Neuronal stem cell (in vitro differentiated cells): ENCODE measurements at regions not wholly inside any gene's neighbourhood (a gene's known extent, or its start where the extent isn't known, plus 50 kb on each side); places are given as distances from the start of the nearest gene placed in this dataset.

ENCODE experiments used
- DNase-seq: peaks from one replicate; pipeline ENCODE4 v3.0.0-alpha.2; 2013; ENCODE audit warnings: low spot score
- H2AFZ ChIP-seq: one replicate; pipeline ENCODE4 v1.6.1; 2013; ENCODE audit warnings: mild to moderate bottlenecking, low read length, inconsistent platforms
- H2AK5ac ChIP-seq: 2 replicates; pipeline ENCODE4 v1.6.1; 2013; ENCODE audit warnings: low read depth, mild to moderate bottlenecking, inconsistent platforms, low read length, moderate library complexity, mixed read lengths
- H2BK120ac ChIP-seq: 2 replicates; pipeline ENCODE4 v1.6.1; 2013; ENCODE audit warnings: low read depth, mild to moderate bottlenecking, inconsistent platforms, low read length, moderate library complexity, mixed read lengths
- H2BK12ac ChIP-seq: one replicate; pipeline ENCODE4 v1.6.1; 2013; ENCODE audit warnings: low read length, inconsistent platforms
- H2BK15ac ChIP-seq: 2 replicates; pipeline ENCODE4 v1.6.1; 2013; ENCODE audit warnings: mild to moderate bottlenecking, low read length, inconsistent platforms, mixed read lengths
- H2BK5ac ChIP-seq: one replicate; pipeline ENCODE4 v1.6.1; 2013; ENCODE audit warnings: inconsistent platforms, mild to moderate bottlenecking, low read length, moderate library complexity
- H3K14ac ChIP-seq: one replicate; pipeline ENCODE4 v1.6.1; 2013; ENCODE audit warnings: low read length, inconsistent platforms
- H3K18ac ChIP-seq: 2 replicates; pipeline ENCODE4 v1.6.1; 2013; ENCODE audit warnings: low read length, inconsistent platforms
- H3K23ac ChIP-seq: 2 replicates; pipeline ENCODE4 v1.6.1; 2013; ENCODE audit warnings: low read depth, mild to moderate bottlenecking, mixed read lengths, low read length, inconsistent platforms; ENCODE audit not compliant: poor library complexity
- H3K27ac ChIP-seq: replicated peaks from 3 replicates; pipeline ENCODE4 v1.5.1; 2013; ENCODE audit warnings: low read length, inconsistent platforms
- H3K27me3 ChIP-seq, 3 experiments: 2 replicates each; pipeline ENCODE4 v1.6.1; 2013; ENCODE audit warnings: low read length in 3 of 3, mild to moderate bottlenecking in 2 of 3, inconsistent platforms in 1 of 3, low read depth in 1 of 3, mixed read lengths in 1 of 3, moderate library complexity in 1 of 3; ENCODE audit not compliant: control insufficient read depth in 3 of 3, insufficient read depth in 3 of 3
- H3K36me3 ChIP-seq, 2 donors: replicated peaks in 1 of 2; 2 replicates each; pipeline ENCODE4 v1.6.1; 2013; ENCODE audit warnings: low read length in 2 of 2; ENCODE audit not compliant: control insufficient read depth in 2 of 2, insufficient read depth in 2 of 2
- H3K4ac ChIP-seq: 2 replicates; pipeline ENCODE4 v1.6.1; 2013; ENCODE audit warnings: inconsistent platforms, mild to moderate bottlenecking, low read length, moderate library complexity
- H3K4me1 ChIP-seq, 2 donors: 1 replicate in 1 of 2; 2 replicates in 1 of 2; pipeline ENCODE4 v1.6.1; 2013; ENCODE audit warnings: low read length in 2 of 2, low read depth in 1 of 2; ENCODE audit not compliant: control insufficient read depth in 2 of 2, insufficient read depth in 1 of 2
- H3K4me2 ChIP-seq: one replicate; pipeline ENCODE4 v1.6.1; 2013; ENCODE audit warnings: mild to moderate bottlenecking, low read length, inconsistent platforms; ENCODE audit not compliant: insufficient read depth, poor library complexity, severe bottlenecking
- H3K4me3 ChIP-seq, 2 donors: 2 replicates each; pipeline ENCODE4 v1.5.1; 2013; ENCODE audit warnings: low read length in 2 of 2, mild to moderate bottlenecking in 2 of 2, inconsistent platforms in 1 of 2, moderate library complexity in 1 of 2
- H3K79me1 ChIP-seq: one replicate; pipeline ENCODE4 v1.6.1; 2013; ENCODE audit warnings: low read depth, mild to moderate bottlenecking, inconsistent platforms, low read length, moderate library complexity
- H3K9ac ChIP-seq: one replicate; pipeline ENCODE4 v1.6.1; 2013; ENCODE audit warnings: mild to moderate bottlenecking, low read depth, low read length, inconsistent platforms; ENCODE audit not compliant: poor library complexity
- H3K9me3 ChIP-seq, 2 donors: replicated peaks in 1 of 2; 2 replicates each; pipeline versions ENCODE3 to v1.6.1; 2013; ENCODE audit warnings: low read length in 2 of 2, mild to moderate bottlenecking in 2 of 2, inconsistent platforms in 1 of 2, low read depth in 1 of 2, mixed read lengths in 1 of 2, moderate library complexity in 1 of 2; ENCODE audit not compliant: control insufficient read depth in 2 of 2, insufficient read depth in 1 of 2
- H4K8ac ChIP-seq: one replicate; pipeline ENCODE4 v1.6.1; 2013; ENCODE audit warnings: low read depth, mild to moderate bottlenecking, inconsistent platforms, low read length, moderate library complexity
- H4K91ac ChIP-seq: one replicate; pipeline ENCODE4 v1.6.1; 2013; ENCODE audit warnings: low read length, low read depth, mild to moderate bottlenecking, inconsistent platforms; ENCODE audit not compliant: poor library complexity
- WGBS, 2 donors: extraction: QIAGEN DNeasy Blood & Tissue Kit; methylation state at CpG; one replicate each; pipeline ENCODE4 v1.1.7; 2013; ENCODE audit warnings: missing lambda C conversion rate in 2 of 2, mixed read lengths in 1 of 2; ENCODE audit not compliant: insufficient read length in 2 of 2, insufficient replicate concordance in 1 of 2; ENCODE audit errors: extremely low coverage in 2 of 2; 5-methylcytosine and 5-hydroxymethylcytosine counted together

DNA sequence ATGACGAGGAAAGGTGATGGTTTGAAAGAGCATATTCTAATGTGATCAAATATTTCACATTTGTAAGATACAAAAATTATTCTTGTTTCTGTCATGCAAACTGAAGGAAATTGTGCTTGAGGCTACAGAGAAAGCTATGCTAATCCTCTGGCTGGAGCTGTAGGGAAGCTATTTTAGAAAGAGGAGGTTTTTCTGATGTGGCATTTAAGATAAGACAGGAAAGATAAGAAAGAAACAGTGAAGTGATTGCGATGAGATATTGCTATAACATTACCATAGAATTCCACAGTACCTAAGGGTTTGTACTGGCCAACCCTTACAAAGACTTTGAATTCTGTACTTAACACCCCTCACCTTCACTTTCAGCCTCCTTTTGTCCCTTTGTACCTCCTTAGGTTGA, 205.2 kb upstream of the LMCD1 start:
- H2BK15ac ChIP-seq, result no peak overlapping the region
- H3K9me3 ChIP-seq, result no peaks in the 10 kb centered on the region
- no peak overlapping the region for H3K18ac ChIP-seq
- H2AK5ac ChIP-seq, result no peak overlapping the region
- H3K36me3 ChIP-seq, result no peaks in the 10 kb centered on the region
- no CpG with 5 or more reads among the region's 2 CpGs for WGBS, 2 donors
- H3K79me1 ChIP-seq, result no peaks in the 10 kb centered on the region
- H3K4me3 ChIP-seq, result no peak overlapping the region
- no peak overlapping the region for H3K23ac ChIP-seq
- no peak overlapping the region for H4K8ac ChIP-seq
- H3K14ac ChIP-seq, result no peak overlapping the region
- no peak overlapping the region for H4K91ac ChIP-seq
- no peak overlapping the region for H2BK12ac ChIP-seq
- no peak for DNase-seq
- H2BK120ac ChIP-seq, result no peak overlapping the region
- no peak overlapping the region for H3K4ac ChIP-seq
- no peak overlapping the region for H2BK5ac ChIP-seq
- no peak overlapping the region for H3K27ac ChIP-seq
- no peaks in the 10 kb centered on the region for H3K4me1 ChIP-seq
- H3K27me3 ChIP-seq, result no peaks in the 10 kb centered on the region
- no peak overlapping the region for H2AFZ ChIP-seq
- no peak overlapping the region for H3K4me2 ChIP-seq
- H3K9ac ChIP-seq, result no peak overlapping the region

DNA sequence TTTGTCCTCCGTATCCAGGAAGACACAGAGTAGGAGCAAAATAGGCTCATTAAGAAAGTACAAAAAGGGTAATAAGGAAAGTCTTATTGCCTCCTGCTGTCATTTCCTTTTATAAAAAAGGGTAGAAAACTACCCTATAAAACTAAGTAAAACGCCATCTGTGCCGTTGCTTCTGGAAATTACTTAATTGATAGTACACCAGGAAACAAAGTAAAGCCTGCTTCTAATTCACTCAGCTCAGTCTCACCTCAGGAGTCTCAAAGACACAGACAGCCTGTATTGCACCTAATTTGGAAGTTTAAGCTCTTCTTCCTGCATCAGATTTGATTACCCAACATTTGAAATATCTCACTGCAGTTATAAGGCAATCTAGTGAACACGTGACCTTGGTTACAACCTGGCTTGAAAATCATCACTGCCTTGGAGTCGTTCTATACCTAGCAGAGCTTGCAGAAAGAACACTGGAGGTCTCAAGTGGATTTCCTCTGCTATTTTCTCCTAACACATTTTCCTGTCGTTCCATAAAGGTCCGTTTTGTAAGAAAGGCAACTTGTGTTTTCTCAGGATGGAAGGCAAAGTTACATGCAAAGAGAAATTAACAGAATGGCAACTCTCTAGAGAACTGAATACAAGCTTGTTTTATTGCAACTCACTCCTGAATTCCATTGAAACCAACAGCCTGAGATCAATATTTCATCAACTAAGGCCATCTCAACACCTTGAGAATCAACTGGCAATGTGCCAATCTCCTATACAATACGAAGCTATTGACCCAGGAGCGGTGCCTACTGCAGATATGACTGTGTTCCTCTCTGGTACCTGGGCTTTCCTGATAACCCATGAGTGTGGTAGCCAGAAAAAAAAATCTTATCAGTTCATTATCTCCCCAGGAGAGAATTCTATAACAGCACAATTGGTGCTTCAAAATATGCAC, 203.3 kb upstream of the LMCD1 start:
- Histone ChIP-seq H4K8ac (no peak overlapping the region), H3K4ac (no peak overlapping the region), H3K9ac (no peak overlapping the region), H3K18ac (no peak overlapping the region), H2BK120ac (no peak overlapping the region), H3K36me3 (no peaks in the 10 kb centered on the region), H2BK12ac (no peak overlapping the region), H3K79me1 (no peaks in the 10 kb centered on the region), H3K14ac (no peak overlapping the region), H2AK5ac (no peak overlapping the region), H3K27ac (no peak overlapping the region), H3K23ac (no peak overlapping the region), H2BK15ac (no peak overlapping the region), H3K4me1 (no peaks in the 10 kb centered on the region), H2AFZ (no peak overlapping the region), H2BK5ac (no peak overlapping the region), H3K4me3 (no peak overlapping the region), H4K91ac (no peak overlapping the region), H3K4me2 (no peak overlapping the region), H3K9me3 (no peaks in the 10 kb centered on the region), H3K27me3 (no peaks in the 10 kb centered on the region)
- DNase-seq, result no peak
- WGBS, 2 donors, result no CpG with 5 or more reads among the region's 9 CpGs

DNA sequence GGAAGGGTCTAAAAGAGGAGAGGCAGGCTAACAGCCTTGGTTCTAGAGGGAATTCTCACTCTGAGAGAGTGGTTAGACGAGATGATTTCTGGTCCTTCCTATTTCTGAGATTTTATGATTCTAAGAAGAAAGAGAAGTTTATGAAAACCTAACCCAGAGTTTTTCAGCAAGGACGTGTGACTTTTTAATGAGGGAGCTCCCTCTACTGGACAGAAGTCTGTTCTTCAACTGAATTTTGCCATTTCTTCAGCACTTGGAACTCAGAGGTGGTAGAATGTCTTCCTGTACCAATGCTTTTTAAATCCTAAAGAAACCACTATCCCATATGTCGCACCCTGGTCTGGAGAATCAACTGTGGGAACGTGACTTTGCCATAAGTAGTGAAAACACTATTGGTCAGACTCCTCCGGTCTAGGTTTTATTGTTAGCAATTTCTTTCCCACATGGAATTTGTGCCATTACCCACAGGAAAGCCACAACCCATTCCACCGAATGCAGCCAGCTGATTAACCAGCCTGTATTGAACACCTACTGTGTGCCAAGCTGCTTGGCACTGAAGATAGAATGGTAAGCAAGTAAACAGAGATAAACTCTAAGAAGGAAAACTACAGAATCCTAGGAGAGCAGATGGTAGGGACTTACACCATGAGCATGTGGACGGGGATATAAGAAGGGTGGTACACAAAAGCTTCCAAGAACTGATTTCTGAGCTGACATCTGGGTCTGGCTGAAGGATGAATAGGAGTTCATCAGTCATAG, 199.5 kb upstream of the LMCD1 start:
- no peak overlapping the region for H4K91ac ChIP-seq
- DNase-seq, result peak; percentile 32
- no peak overlapping the region for H2AK5ac ChIP-seq

DNA sequence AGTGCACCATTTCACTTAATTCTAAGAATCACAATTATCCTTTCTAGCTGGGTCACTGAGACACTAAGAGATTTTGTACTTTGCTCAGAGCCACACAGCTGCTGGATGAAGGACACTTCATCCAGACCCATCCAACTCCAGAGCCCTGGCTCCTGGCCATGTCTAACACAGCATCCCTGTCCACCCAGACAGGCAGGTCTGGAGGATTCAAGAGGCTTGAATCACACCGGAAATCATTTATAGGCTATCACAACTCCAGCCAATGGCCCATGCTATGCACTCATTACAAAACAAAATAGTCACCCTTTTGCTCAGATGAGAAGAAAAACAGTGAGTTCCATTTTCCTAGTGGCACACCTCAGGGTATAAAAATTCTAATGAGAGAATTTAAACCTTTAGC, 198.2 kb upstream of the LMCD1 start:
- Histone ChIP-seq H2AK5ac (no peak overlapping the region), H3K4me2 (no peak overlapping the region), H3K79me1 (no peaks in the 10 kb centered on the region), H3K4me3 (no peak overlapping the region), H3K27ac (no peak overlapping the region), H3K23ac (no peak overlapping the region), H3K14ac (no peak overlapping the region), H2BK12ac (no peak overlapping the region), H3K4me1 (no peaks in the 10 kb centered on the region), H2BK120ac (no peak overlapping the region), H3K27me3 (no peaks in the 10 kb centered on the region), H3K36me3 (no peaks in the 10 kb centered on the region), H2BK15ac (no peak overlapping the region), H2BK5ac (no peak overlapping the region), H4K8ac (no peak overlapping the region), H3K18ac (no peak overlapping the region), H4K91ac (no peak overlapping the region), H3K4ac (no peak overlapping the region), H3K9me3 (no peaks in the 10 kb centered on the region), H2AFZ (no peak overlapping the region), H3K9ac (no peak overlapping the region)
- DNase-seq, result no peak
- WGBS, 2 donors, result no CpG with 5 or more reads among the region's 1 CpG

More for the DNA sequence above, 199.5 kb upstream of the LMCD1 start:
- Histone ChIP-seq H2AFZ (no peak overlapping the region), H2BK15ac (no peak overlapping the region), H3K4ac (no peak overlapping the region), H3K27me3 (no peaks in the 10 kb centered on the region), H3K4me1 (no peaks in the 10 kb centered on the region), H3K79me1 (no peaks in the 10 kb centered on the region), H3K4me3 (no peak overlapping the region), H2BK5ac (no peak overlapping the region), H3K4me2 (no peak overlapping the region), H3K18ac (no peak overlapping the region), H2BK12ac (no peak overlapping the region), H3K9me3 (no peaks in the 10 kb centered on the region), H3K27ac (no peak overlapping the region), H3K36me3 (no peaks in the 10 kb centered on the region), H3K9ac (no peak overlapping the region), H3K14ac (no peak overlapping the region), H4K8ac (no peak overlapping the region), H3K23ac (no peak overlapping the region), H2BK120ac (no peak overlapping the region)
- no CpG with 5 or more reads among the region's 7 CpGs for WGBS, 2 donors
